BLaER1 treated with 17β-estradiol and CSF1 and Interleukin-3, amounts not matched to agents 10 nM and 100 nM (cell line): ENCODE measurements at regions not wholly inside any gene's neighbourhood (a gene's known extent, or its start where the extent isn't known, plus 50 kb on each side); places are given as distances from the start of the nearest gene placed in this dataset.

Source experiments
- H3K27ac ChIP-seq, 11 experiments: shearing (Covaris generic); formaldehyde crosslinking; 2 replicates each; pipeline ENCODE4 v1.8.1; 2022
- H3K27me3 ChIP-seq, 11 experiments: shearing (Covaris generic); formaldehyde crosslinking; 2 replicates each; pipeline ENCODE4 v1.8.1; 2022
- H3K36me3 ChIP-seq, 11 experiments: shearing (Covaris generic); formaldehyde crosslinking; 2 replicates each; pipeline ENCODE4 v1.8.1; 2022
- H3K4me1 ChIP-seq, 10 experiments: shearing (Covaris generic); formaldehyde crosslinking; 2 replicates each; pipeline ENCODE4 v1.8.1; 2022
- H3K4me2 ChIP-seq, 11 experiments: shearing (Covaris generic); formaldehyde crosslinking; 2 replicates each; pipeline ENCODE4 v1.8.1; 2022
- H3K4me3 ChIP-seq, 10 experiments: shearing (Covaris generic); formaldehyde crosslinking; 2 replicates each; pipeline ENCODE4 v1.8.1; 2022
- H3K9ac ChIP-seq, 11 experiments: shearing (Covaris generic); formaldehyde crosslinking; 2 replicates each; pipeline ENCODE4 v1.8.1; 2022
- H3K9me3 ChIP-seq, 11 experiments: shearing (Covaris generic); formaldehyde crosslinking; replicated peaks in 1 of 11; 2 replicates each; pipeline ENCODE4 v1.8.1; 2022
- H4K20me1 ChIP-seq, 11 experiments: shearing (Covaris generic); formaldehyde crosslinking; 2 replicates each; pipeline ENCODE4 v1.8.1; 2022
- Cebpa-rat ChIP-seq, 11 experiments: shearing (Covaris generic); IDR thresholded peaks; 2 replicates each; pipeline ENCODE4 v1.8.1; 2022

GRCh38 chr3:30170681-30171438, 435.5 kb upstream of the TGFBR2 start:
- Histone ChIP-seq H3K4me2 (no peak overlapping the region), H3K36me3 (no peaks in the 10 kb centered on the region), H3K27me3 (no peaks in the 10 kb centered on the region), H3K27ac (no peak overlapping the region), H3K9me3 (peaks cover 0 to 9% (median 7%) of the 10 kb centered on the region in 11 experiments; a peak in 8 of 22 replicates), H3K4me1 (no peaks in the 10 kb centered on the region), H3K9ac (no peak overlapping the region), H4K20me1 (no peaks in the 10 kb centered on the region), H3K4me3 (no peak overlapping the region)
- no peak for TF ChIP-seq Cebpa-rat (IDR thresholded peaks at IDR 0.05)

- TF ChIP-seq Cebpa-rat (IDR thresholded peaks at IDR 0.05), result no peak
- Histone ChIP-seq H3K27me3 (no peaks in the 10 kb centered on the region), H3K36me3 (no peaks in the 10 kb centered on the region), H3K4me3 (no peak overlapping the region), H3K9ac (no peak overlapping the region), H4K20me1 (no peaks in the 10 kb centered on the region), H3K4me1 (no peaks in the 10 kb centered on the region), H3K4me2 (no peak overlapping the region), H3K27ac (no peak overlapping the region), H3K9me3 (no peaks in the 10 kb centered on the region)
Measured at GRCh38 chr3:30174357-30174756, 432.0 kb upstream of the TGFBR2 start.

GRCh38 chr3:30180310-30181177, 425.9 kb upstream of the TGFBR2 start:
- TF ChIP-seq Cebpa-rat (IDR thresholded peaks at IDR 0.05), result no peak
- Histone ChIP-seq H3K27me3 (no peaks in the 10 kb centered on the region), H3K4me3 (no peak overlapping the region), H3K9ac (no peak overlapping the region), H3K9me3 (no peaks in the 10 kb centered on the region), H4K20me1 (no peaks in the 10 kb centered on the region), H3K36me3 (no peaks in the 10 kb centered on the region), H3K4me1 (peaks cover 0 to 7% (median 0%) of the 10 kb centered on the region in 10 experiments; a peak in 1 of 20 replicates), H3K27ac (peak overlapping the region in 1 of 11 experiments; percentile 18; a peak in 1 of 22 replicates), H3K4me2 (peak overlapping the region in 1 of 11 experiments; percentile 5; a peak in 1 of 22 replicates)

GRCh38 chr3:30181178-30181465, 425.3 kb upstream of the TGFBR2 start:
- no peak overlapping the region for H3K4me3 ChIP-seq
- peaks cover 0 to 7% (median 0%) of the 10 kb centered on the region in 10 experiments; a peak in 1 of 20 replicates for H3K4me1 ChIP-seq
- no peaks in the 10 kb centered on the region for H4K20me1 ChIP-seq
- no peaks in the 10 kb centered on the region for H3K36me3 ChIP-seq
- H3K27ac ChIP-seq, result no peak overlapping the region
- H3K9me3 ChIP-seq, result no peaks in the 10 kb centered on the region
- no peak for TF ChIP-seq Cebpa-rat (IDR thresholded peaks at IDR 0.05)
- H3K9ac ChIP-seq, result no peak overlapping the region
- H3K4me2 ChIP-seq, result no peak overlapping the region
- no peaks in the 10 kb centered on the region for H3K27me3 ChIP-seq

GRCh38 chr3:30181581-30181980, 424.8 kb upstream of the TGFBR2 start:
- TF ChIP-seq Cebpa-rat (IDR thresholded peaks at IDR 0.05), result no peak
- Histone ChIP-seq H3K9me3 (no peaks in the 10 kb centered on the region), H3K4me3 (no peak overlapping the region), H3K4me1 (peaks cover 0 to 7% (median 0%) of the 10 kb centered on the region in 10 experiments; a peak in 1 of 20 replicates), H3K27me3 (no peaks in the 10 kb centered on the region), H3K4me2 (no peak overlapping the region), H3K36me3 (no peaks in the 10 kb centered on the region), H3K27ac (no peak overlapping the region), H4K20me1 (no peaks in the 10 kb centered on the region), H3K9ac (no peak overlapping the region)

GRCh38 chr3:30183421-30183820, 423.0 kb upstream of the TGFBR2 start:
- Histone ChIP-seq H3K9me3 (no peaks in the 10 kb centered on the region), H3K4me1 (peaks cover 0 to 7% (median 0%) of the 10 kb centered on the region in 10 experiments; a peak in 1 of 20 replicates), H3K4me2 (no peak overlapping the region), H3K27me3 (no peaks in the 10 kb centered on the region), H4K20me1 (no peaks in the 10 kb centered on the region), H3K9ac (no peak overlapping the region), H3K4me3 (no peak overlapping the region), H3K36me3 (no peaks in the 10 kb centered on the region), H3K27ac (no peak overlapping the region)
- TF ChIP-seq Cebpa-rat (IDR thresholded peaks at IDR 0.05), result no peak

- Histone ChIP-seq H3K9ac (no peak overlapping the region), H4K20me1 (no peaks in the 10 kb centered on the region), H3K27me3 (no peaks in the 10 kb centered on the region), H3K9me3 (no peaks in the 10 kb centered on the region), H3K4me2 (no peak overlapping the region), H3K4me1 (peaks cover 0 to 7% (median 0%) of the 10 kb centered on the region in 10 experiments; a peak in 1 of 20 replicates), H3K36me3 (no peaks in the 10 kb centered on the region), H3K4me3 (no peak overlapping the region), H3K27ac (no peak overlapping the region)
- TF ChIP-seq Cebpa-rat (IDR thresholded peaks at IDR 0.05), result no peak
Measured at GRCh38 chr3:30184091-30184810, 422.1 kb upstream of the TGFBR2 start.

- no peaks in the 10 kb centered on the region for H3K9me3 ChIP-seq
- no peak overlapping the region for H3K4me2 ChIP-seq
- H4K20me1 ChIP-seq, result no peaks in the 10 kb centered on the region
- H3K4me1 ChIP-seq, result no peaks in the 10 kb centered on the region
- TF ChIP-seq Cebpa-rat (IDR thresholded peaks at IDR 0.05), result no peak
- no peaks in the 10 kb centered on the region for H3K36me3 ChIP-seq
- no peak overlapping the region for H3K4me3 ChIP-seq
- H3K27me3 ChIP-seq, result no peaks in the 10 kb centered on the region
- no peak overlapping the region for H3K9ac ChIP-seq
- H3K27ac ChIP-seq, result no peak overlapping the region
Measured at GRCh38 chr3:30185872-30186271, 420.5 kb upstream of the TGFBR2 start.

- no peaks in the 10 kb centered on the region for H3K36me3 ChIP-seq
- TF ChIP-seq Cebpa-rat (IDR thresholded peaks at IDR 0.05), result no peak
- no peaks in the 10 kb centered on the region for H3K9me3 ChIP-seq
- no peak overlapping the region for H3K4me2 ChIP-seq
- H3K4me1 ChIP-seq, result no peaks in the 10 kb centered on the region
- no peak overlapping the region for H3K4me3 ChIP-seq
- no peak overlapping the region for H3K27ac ChIP-seq
- H3K27me3 ChIP-seq, result no peaks in the 10 kb centered on the region
- no peaks in the 10 kb centered on the region for H4K20me1 ChIP-seq
- no peak overlapping the region for H3K9ac ChIP-seq
Measured at GRCh38 chr3:30186741-30187219, 419.6 kb upstream of the TGFBR2 start.
